SK-N-SH treated with all-trans-retinoic acid at 6 μM for 48 hours (cell line): ENCODE measurements at regions not wholly inside any gene's neighbourhood (a gene's known extent, or its start where the extent isn't known, plus 50 kb on each side); places are given as distances from the start of the nearest gene placed in this dataset.

Experiments
- ATAC-seq: fragments of 200-7000 bp; cut with Tn5 transposase; 3 replicates; pipeline ENCODE4 v1.9.1; 2020; ENCODE audit warnings: mild to moderate bottlenecking, moderate library complexity
- ARNTL ChIP-seq: fragments of 450-650 bp; formaldehyde crosslinking; IDR thresholded peaks from 2 replicates; pipeline ENCODE4 v1.5.0; 2020; ENCODE audit warnings: low read depth, mild to moderate bottlenecking, moderate library complexity, borderline replicate concordance
- BACH2 ChIP-seq: fragments of 250-450 bp; sonication (Bioruptor Pico); IDR thresholded peaks from 2 replicates; pipeline ENCODE4 v1.9.0; 2021; ENCODE audit warnings: mild to moderate bottlenecking, borderline replicate concordance
- CSDC2 ChIP-seq: fragments of 250-450 bp; sonication (Bioruptor Pico); IDR thresholded peaks from 2 replicates; pipeline ENCODE4 v1.5.0; 2020; ENCODE audit warnings: mild to moderate bottlenecking, moderate library complexity
- GLIS3 ChIP-seq: fragments of 250-450 bp; sonication (Bioruptor Pico); IDR thresholded peaks from 2 replicates; pipeline ENCODE4 v1.5.0; 2020; ENCODE audit warnings: mild to moderate bottlenecking, moderate library complexity
- ISL1 ChIP-seq: fragments of 250-450 bp; sonication (Bioruptor Pico); IDR thresholded peaks from 2 replicates; pipeline ENCODE4 v2.1.2; 2022; ENCODE audit warnings: mild to moderate bottlenecking, moderate library complexity
- PPARA ChIP-seq: fragments of 250-450 bp; sonication (Bioruptor Pico); IDR thresholded peaks from 2 replicates; pipeline ENCODE4 v1.5.0; 2020; ENCODE audit warnings: mild to moderate bottlenecking, borderline replicate concordance
- RARB ChIP-seq: fragments of 250-450 bp; sonication (Bioruptor Pico); IDR thresholded peaks from 2 replicates; pipeline ENCODE4 v1.8.0; 2021; ENCODE audit warnings: mild to moderate bottlenecking, moderate library complexity
- SNAI2 ChIP-seq: fragments of 250-450 bp; sonication (Bioruptor Pico); IDR thresholded peaks from 2 replicates; pipeline ENCODE4 v1.5.0; 2020; ENCODE audit warnings: mild to moderate bottlenecking, moderate library complexity
- TCF4 ChIP-seq: fragments of 250-450 bp; sonication (Bioruptor Pico); IDR thresholded peaks from 2 replicates; pipeline ENCODE4 v1.8.0; 2021; ENCODE audit warnings: mild to moderate bottlenecking, moderate library complexity, borderline replicate concordance
- TOX ChIP-seq: fragments of 250-450 bp; sonication (Bioruptor Pico); IDR thresholded peaks from 2 replicates; pipeline ENCODE4 v1.8.0; 2021; ENCODE audit warnings: mild to moderate bottlenecking, moderate library complexity, borderline replicate concordance
- ZFP3 ChIP-seq: fragments of 250-450 bp; sonication (Bioruptor Pico); IDR thresholded peaks from 2 replicates; pipeline ENCODE4 v1.5.0; 2020; ENCODE audit warnings: mild to moderate bottlenecking, moderate library complexity
- ZFP30 ChIP-seq: fragments of 450-650 bp; formaldehyde crosslinking; IDR thresholded peaks from 2 replicates; pipeline ENCODE4 v1.5.0; 2022; ENCODE audit warnings: mild to moderate bottlenecking, moderate library complexity
- ZNF70 ChIP-seq: fragments of 450-650 bp; formaldehyde crosslinking; IDR thresholded peaks from 2 replicates; pipeline ENCODE4 v1.5.0; 2020; ENCODE audit warnings: mild to moderate bottlenecking, moderate library complexity
- TF ChIP-seq, protein P1 (sequence below): fragments of 250-450 bp; sonication (Bioruptor Pico); IDR thresholded peaks from 2 replicates; pipeline ENCODE4 v1.5.0; 2020; ENCODE audit warnings: mild to moderate bottlenecking, moderate library complexity
- TF ChIP-seq, protein P2 (sequence below): fragments of 250-450 bp; sonication (Bioruptor Pico); IDR thresholded peaks from 2 replicates; pipeline ENCODE4 v1.8.0; 2020; ENCODE audit warnings: mild to moderate bottlenecking, moderate library complexity, borderline replicate concordance
- TF ChIP-seq, protein P3 (sequence below): fragments of 250-450 bp; sonication (Bioruptor Pico); IDR thresholded peaks from 2 replicates; pipeline ENCODE4 v1.5.1; 2021; ENCODE audit warnings: mild to moderate bottlenecking, moderate library complexity
- TF ChIP-seq, protein P4 (sequence below): fragments of 250-450 bp; sonication (Bioruptor Pico); IDR thresholded peaks from 2 replicates; pipeline ENCODE4 v1.8.0; 2021; ENCODE audit warnings: low read depth, mild to moderate bottlenecking, moderate library complexity, borderline replicate concordance
- TF ChIP-seq, protein P5 (sequence below): fragments of 250-450 bp; sonication (Bioruptor Pico); IDR thresholded peaks from 2 replicates; pipeline ENCODE4 v1.5.1; 2020; ENCODE audit warnings: low read depth, mild to moderate bottlenecking, moderate library complexity

DNA sequence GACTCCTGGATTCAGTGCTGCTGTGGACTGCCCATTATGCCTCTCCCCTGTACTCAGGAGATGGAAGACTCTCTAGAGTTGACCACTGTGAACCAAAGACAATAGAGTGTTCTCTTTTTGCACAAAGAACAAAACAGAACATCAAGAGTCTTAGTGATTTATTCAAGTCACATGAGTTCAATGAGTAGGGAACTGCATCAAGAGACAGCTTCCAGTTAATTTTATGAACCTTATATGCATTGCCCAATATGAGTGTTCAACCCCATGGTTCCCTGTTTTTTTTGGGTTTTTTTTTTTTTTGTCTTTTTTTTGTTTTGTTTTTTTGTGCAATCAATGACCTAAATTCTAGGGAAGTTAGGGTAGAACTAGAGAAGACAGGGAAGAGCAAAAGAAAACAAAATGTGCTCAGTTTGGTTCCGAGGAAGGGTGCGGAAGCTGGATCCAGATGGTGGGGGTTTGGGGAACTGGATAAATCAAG is 224.3 kb downstream of the MAFB start:
- ATAC-seq = no peak
- no peak for TF ChIP-seq ZFP30 (CRISPR knock-in tag)
- no peak for TF ChIP-seq ZFP3
- TF ChIP-seq ARNTL = no peak
- TF ChIP-seq ISL1 (CRISPR knock-in tag) = no peak
- no peak for TF ChIP-seq PPARA (CRISPR knock-in tag)

DNA sequence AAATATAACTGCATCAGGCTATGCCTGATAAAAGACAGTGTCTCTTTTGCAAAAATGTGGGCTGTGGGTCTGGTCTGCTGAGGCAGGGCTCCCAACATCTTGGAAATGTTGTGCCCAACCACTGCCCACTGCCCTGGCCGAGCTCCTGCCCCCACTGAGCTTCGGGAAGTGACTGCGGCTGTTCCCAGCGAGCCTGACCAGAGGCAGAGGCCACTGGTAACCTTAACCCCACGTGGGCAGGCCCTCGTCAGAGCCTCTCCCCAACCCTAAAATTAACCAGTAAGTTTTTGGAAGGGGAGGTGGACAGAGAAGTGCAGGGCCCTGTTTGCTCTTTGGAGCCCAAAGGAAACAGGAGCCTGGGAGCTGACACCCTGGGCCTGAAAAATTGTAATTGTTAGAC is 225.9 kb downstream of the MAFB start:
- ATAC-seq = no peak

DNA sequence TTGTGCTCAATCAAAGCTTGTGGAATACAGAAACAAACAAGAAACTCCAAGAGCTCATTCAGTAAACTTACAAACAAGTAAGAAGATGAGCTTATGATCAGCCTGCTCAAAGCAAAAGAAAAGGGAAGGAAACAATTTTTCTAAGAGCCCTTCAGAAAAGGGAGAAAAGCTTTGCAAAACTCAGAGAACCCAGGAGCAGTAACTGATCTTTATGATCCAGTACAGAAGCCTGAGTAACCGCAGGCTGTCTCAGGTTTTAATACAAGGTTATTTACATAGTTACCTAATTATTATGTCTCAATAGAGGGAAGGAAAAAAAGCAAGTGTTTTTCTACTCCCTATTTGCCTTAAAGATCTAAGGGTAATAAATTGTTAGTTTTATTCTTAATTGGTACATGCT is 226.5 kb downstream of the MAFB start:
- ATAC-seq = no peak

More for the DNA sequence above, 225.9 kb downstream of the MAFB start:
- TF ChIP-seq ARNTL (no peak), TOX (CRISPR knock-in tag) (no peak), BACH2 (CRISPR knock-in tag) (no peak), RARB (CRISPR knock-in tag) (no peak), CSDC2 (CRISPR knock-in tag) (no peak)
- TF ChIP-seq, protein P1, sequence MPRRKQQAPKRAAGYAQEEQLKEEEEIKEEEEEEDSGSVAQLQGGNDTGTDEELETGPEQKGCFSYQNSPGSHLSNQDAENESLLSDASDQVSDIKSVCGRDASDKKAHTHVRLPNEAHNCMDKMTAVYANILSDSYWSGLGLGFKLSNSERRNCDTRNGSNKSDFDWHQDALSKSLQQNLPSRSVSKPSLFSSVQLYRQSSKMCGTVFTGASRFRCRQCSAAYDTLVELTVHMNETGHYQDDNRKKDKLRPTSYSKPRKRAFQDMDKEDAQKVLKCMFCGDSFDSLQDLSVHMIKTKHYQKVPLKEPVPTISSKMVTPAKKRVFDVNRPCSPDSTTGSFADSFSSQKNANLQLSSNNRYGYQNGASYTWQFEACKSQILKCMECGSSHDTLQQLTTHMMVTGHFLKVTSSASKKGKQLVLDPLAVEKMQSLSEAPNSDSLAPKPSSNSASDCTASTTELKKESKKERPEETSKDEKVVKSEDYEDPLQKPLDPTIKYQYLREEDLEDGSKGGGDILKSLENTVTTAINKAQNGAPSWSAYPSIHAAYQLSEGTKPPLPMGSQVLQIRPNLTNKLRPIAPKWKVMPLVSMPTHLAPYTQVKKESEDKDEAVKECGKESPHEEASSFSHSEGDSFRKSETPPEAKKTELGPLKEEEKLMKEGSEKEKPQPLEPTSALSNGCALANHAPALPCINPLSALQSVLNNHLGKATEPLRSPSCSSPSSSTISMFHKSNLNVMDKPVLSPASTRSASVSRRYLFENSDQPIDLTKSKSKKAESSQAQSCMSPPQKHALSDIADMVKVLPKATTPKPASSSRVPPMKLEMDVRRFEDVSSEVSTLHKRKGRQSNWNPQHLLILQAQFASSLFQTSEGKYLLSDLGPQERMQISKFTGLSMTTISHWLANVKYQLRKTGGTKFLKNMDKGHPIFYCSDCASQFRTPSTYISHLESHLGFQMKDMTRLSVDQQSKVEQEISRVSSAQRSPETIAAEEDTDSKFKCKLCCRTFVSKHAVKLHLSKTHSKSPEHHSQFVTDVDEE = no peak
- TF ChIP-seq, protein P2, sequence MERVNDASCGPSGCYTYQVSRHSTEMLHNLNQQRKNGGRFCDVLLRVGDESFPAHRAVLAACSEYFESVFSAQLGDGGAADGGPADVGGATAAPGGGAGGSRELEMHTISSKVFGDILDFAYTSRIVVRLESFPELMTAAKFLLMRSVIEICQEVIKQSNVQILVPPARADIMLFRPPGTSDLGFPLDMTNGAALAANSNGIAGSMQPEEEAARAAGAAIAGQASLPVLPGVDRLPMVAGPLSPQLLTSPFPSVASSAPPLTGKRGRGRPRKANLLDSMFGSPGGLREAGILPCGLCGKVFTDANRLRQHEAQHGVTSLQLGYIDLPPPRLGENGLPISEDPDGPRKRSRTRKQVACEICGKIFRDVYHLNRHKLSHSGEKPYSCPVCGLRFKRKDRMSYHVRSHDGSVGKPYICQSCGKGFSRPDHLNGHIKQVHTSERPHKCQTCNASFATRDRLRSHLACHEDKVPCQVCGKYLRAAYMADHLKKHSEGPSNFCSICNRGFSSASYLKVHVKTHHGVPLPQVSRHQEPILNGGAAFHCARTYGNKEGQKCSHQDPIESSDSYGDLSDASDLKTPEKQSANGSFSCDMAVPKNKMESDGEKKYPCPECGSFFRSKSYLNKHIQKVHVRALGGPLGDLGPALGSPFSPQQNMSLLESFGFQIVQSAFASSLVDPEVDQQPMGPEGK (CRISPR knock-in tag) = no peak

More for the DNA sequence above, 226.5 kb downstream of the MAFB start:
- TF ChIP-seq, protein P3, sequence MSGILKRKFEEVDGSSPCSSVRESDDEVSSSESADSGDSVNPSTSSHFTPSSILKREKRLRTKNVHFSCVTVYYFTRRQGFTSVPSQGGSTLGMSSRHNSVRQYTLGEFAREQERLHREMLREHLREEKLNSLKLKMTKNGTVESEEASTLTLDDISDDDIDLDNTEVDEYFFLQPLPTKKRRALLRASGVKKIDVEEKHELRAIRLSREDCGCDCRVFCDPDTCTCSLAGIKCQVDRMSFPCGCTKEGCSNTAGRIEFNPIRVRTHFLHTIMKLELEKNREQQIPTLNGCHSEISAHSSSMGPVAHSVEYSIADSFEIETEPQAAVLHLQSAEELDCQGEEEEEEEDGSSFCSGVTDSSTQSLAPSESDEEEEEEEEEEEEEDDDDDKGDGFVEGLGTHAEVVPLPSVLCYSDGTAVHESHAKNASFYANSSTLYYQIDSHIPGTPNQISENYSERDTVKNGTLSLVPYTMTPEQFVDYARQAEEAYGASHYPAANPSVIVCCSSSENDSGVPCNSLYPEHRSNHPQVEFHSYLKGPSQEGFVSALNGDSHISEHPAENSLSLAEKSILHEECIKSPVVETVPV (CRISPR knock-in tag) = no peak
- TF ChIP-seq, protein P1 = no peak
- TF ChIP-seq CSDC2 (CRISPR knock-in tag) (no peak), TCF4 (CRISPR knock-in tag) (no peak), ARNTL (no peak), ISL1 (CRISPR knock-in tag) (no peak), ZFP30 (CRISPR knock-in tag) (no peak), ZNF70 (CRISPR knock-in tag) (no peak), ZFP3 (no peak), SNAI2 (CRISPR knock-in tag) (no peak), TOX (CRISPR knock-in tag) (no peak), PPARA (CRISPR knock-in tag) (no peak), BACH2 (CRISPR knock-in tag) (no peak), GLIS3 (CRISPR knock-in tag) (no peak)
- TF ChIP-seq, protein P2 (CRISPR knock-in tag) = no peak
- TF ChIP-seq, protein P4, sequence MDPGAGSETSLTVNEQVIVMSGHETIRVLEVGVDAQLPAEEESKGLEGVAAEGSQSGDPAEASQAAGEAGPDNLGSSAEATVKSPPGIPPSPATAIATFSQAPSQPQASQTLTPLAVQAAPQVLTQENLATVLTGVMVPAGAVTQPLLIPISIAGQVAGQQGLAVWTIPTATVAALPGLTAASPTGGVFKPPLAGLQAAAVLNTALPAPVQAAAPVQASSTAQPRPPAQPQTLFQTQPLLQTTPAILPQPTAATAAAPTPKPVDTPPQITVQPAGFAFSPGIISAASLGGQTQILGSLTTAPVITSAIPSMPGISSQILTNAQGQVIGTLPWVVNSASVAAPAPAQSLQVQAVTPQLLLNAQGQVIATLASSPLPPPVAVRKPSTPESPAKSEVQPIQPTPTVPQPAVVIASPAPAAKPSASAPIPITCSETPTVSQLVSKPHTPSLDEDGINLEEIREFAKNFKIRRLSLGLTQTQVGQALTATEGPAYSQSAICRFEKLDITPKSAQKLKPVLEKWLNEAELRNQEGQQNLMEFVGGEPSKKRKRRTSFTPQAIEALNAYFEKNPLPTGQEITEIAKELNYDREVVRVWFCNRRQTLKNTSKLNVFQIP (CRISPR knock-in tag) = no peak
- TF ChIP-seq, protein P5, sequence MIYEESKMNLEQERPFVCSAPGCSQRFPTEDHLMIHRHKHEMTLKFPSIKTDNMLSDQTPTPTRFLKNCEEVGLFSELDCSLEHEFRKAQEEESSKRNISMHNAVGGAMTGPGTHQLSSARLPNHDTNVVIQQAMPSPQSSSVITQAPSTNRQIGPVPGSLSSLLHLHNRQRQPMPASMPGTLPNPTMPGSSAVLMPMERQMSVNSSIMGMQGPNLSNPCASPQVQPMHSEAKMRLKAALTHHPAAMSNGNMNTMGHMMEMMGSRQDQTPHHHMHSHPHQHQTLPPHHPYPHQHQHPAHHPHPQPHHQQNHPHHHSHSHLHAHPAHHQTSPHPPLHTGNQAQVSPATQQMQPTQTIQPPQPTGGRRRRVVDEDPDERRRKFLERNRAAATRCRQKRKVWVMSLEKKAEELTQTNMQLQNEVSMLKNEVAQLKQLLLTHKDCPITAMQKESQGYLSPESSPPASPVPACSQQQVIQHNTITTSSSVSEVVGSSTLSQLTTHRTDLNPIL = no peak
